ENCODE measurements at regions not wholly inside any gene's neighbourhood (a gene's known extent, or its start where the extent isn't known, plus 50 kb on each side); places are given as distances from the start of the nearest gene placed in this dataset.

- FAIRE-seq, result no peak
- POLR2A ChIA-PET, result no interaction called here
These were observed 684.6 kb downstream of the RFPL4B start for GRCh38 chr6:113031591-113032238.

GRCh38 chr6:113039005-113039404 is 691.9 kb downstream of the RFPL4B start:
- Histone ChIP-seq H3K4me3 (no peak overlapping the region), H3K4me2 (no peak overlapping the region), H3K27ac (no peak overlapping the region), H3K4me1 (no peaks in the 10 kb centered on the region), H3K9me3 (no peaks in the 10 kb centered on the region)
- no peak for ATAC-seq
- POLR2A ChIA-PET, result no interaction called here
- no peak for DNase-seq (ENCODE audit: low read depth in 1 of 2, low spot score in 1 of 2)
- FAIRE-seq, result no peak
- 88% methylated on average over 1 of the region's 1 CpG for WGBS (ENCODE audit: missing lambda C conversion rate)
- CTCF ChIA-PET, result interaction anchor here (1.0 kb wide), 1 partner anchor 14 kb away, joined by 3 read pairs; no protein-coding TSS in a partner anchor
- no peak for TF ChIP-seq HOXB5 (CRISPR knock-in tag; IDR thresholded peaks at IDR 0.05)
- no peak for TF ChIP-seq ZSCAN20 (CRISPR knock-in tag; IDR thresholded peaks at IDR 0.05)
- TF ChIP-seq CBX8 (IDR thresholded peaks at IDR 0.05), result no peak
- TF ChIP-seq HES2 (IDR thresholded peaks at IDR 0.05), result no peak
- TF ChIP-seq KDM5A (IDR thresholded peaks at IDR 0.05), result no peak
- TF ChIP-seq BHLHE40 (IDR thresholded peaks at IDR 0.05; ENCODE audit: low read depth, low read length), result no peak
- no peak for TF ChIP-seq ESRRA (IDR thresholded peaks at IDR 0.05; ENCODE audit: borderline replicate concordance, low read length)
- no peak for TF ChIP-seq RNF2 (IDR thresholded peaks at IDR 0.05; ENCODE audit: borderline replicate concordance, low read depth)
- no peak for TF ChIP-seq REST (IDR thresholded peaks at IDR 0.05)
- no peak for TF ChIP-seq GATA3 (IDR thresholded peaks at IDR 0.05; ENCODE audit: borderline replicate concordance)
- no peak for TF ChIP-seq FOSB (CRISPR knock-in tag; IDR thresholded peaks at IDR 0.05)
- no peak for TF ChIP-seq RCOR1 (IDR thresholded peaks at IDR 0.05; ENCODE audit: low read depth, low read length)
- no peak for TF ChIP-seq E2F6 (IDR thresholded peaks at IDR 0.05; ENCODE audit: borderline replicate concordance, low read depth)

More at GRCh38 chr6:113031591-113032238, 684.6 kb downstream of the RFPL4B start:
- DNase-seq (ENCODE audit: low read depth in 1 of 2, low spot score in 1 of 2) (no peak), ATAC-seq (no peak)
- 1% methylated on average over 3 of the region's 3 CpGs for WGBS (ENCODE audit: missing lambda C conversion rate)
- no peak overlapping the region for H3K27ac ChIP-seq
- H3K4me2 ChIP-seq, result no peak overlapping the region
- CTCF ChIA-PET, result no interaction called here
- no peak for TF ChIP-seq CHD4 (IDR thresholded peaks at IDR 0.05; ENCODE audit: borderline replicate concordance)
- TF ChIP-seq CEBPB (IDR thresholded peaks at IDR 0.05), result no peak
- TF ChIP-seq HMGXB4 (CRISPR knock-in tag; IDR thresholded peaks at IDR 0.05; ENCODE audit: borderline replicate concordance), result no peak
- no peak for TF ChIP-seq KDM1A (IDR thresholded peaks at IDR 0.05; ENCODE audit: low read depth)
- TF ChIP-seq CBX2 (IDR thresholded peaks at IDR 0.05; ENCODE audit: borderline replicate concordance, low read depth), result no peak
- no peak for TF ChIP-seq NR3C1 (IDR thresholded peaks at IDR 0.05)
- TF ChIP-seq EHF (CRISPR knock-in tag; IDR thresholded peaks at IDR 0.05), result no peak
- TF ChIP-seq MAZ (IDR thresholded peaks at IDR 0.05; ENCODE audit: borderline replicate concordance, low read depth, low read length), result no peak
- TF ChIP-seq HDAC2 (IDR thresholded peaks at IDR 0.05), result no peak
- no peak for TF ChIP-seq HOXB13 (CRISPR knock-in tag; IDR thresholded peaks at IDR 0.05; ENCODE audit: low read depth)
- no peak for TF ChIP-seq MAX (IDR thresholded peaks at IDR 0.05)
- TF ChIP-seq CTCF (IDR thresholded peaks at IDR 0.05), result no peak
- TF ChIP-seq SMC3 (IDR thresholded peaks at IDR 0.05), result no peak
- no peak for TF ChIP-seq FOXS1 (CRISPR knock-in tag; IDR thresholded peaks at IDR 0.05)
- TF ChIP-seq BHLHE40 (IDR thresholded peaks at IDR 0.05; ENCODE audit: low read depth, low read length), result no peak
- TF ChIP-seq PHF8 (IDR thresholded peaks at IDR 0.05; ENCODE audit: borderline replicate concordance, low read depth), result no peak
- TF ChIP-seq TFCP2L1 (CRISPR knock-in tag; IDR thresholded peaks at IDR 0.05), result no peak
- TF ChIP-seq TP53 (CRISPR knock-in tag; IDR thresholded peaks at IDR 0.05), result no peak
- TF ChIP-seq JUNB (IDR thresholded peaks at IDR 0.05), result no peak
- no peak for TF ChIP-seq HES2 (IDR thresholded peaks at IDR 0.05)
- no peak overlapping the region for H3K4me3 ChIP-seq
- no peaks in the 10 kb centered on the region for H3K9me3 ChIP-seq
- H3K4me1 ChIP-seq, result no peaks in the 10 kb centered on the region

Measured in A549 (cell line).